ENCODE measurements at regions not wholly inside any gene's neighbourhood (a gene's known extent, or its start where the extent isn't known, plus 50 kb on each side); places are given as distances from the start of the nearest gene placed in this dataset.

- TF ChIP-seq CTCF (conservative IDR thresholded peaks at IDR 0.05 in 1 of 2, IDR thresholded peaks at IDR 0.05 in 1 of 2; ENCODE audit: low read depth in 1 of 2, low read length in 2 of 2) (no peak), EZH2 (IDR thresholded peaks at IDR 0.05; ENCODE audit: low read length, missing control alignments) (no peak)
Observed at GRCh38 chr1:192022827-192023226, 135.4 kb upstream of the RGS18 start.

Measured in fibroblast of lung (primary cell).